Fibroblast of lung (primary cell): ENCODE measurements at regions not wholly inside any gene's neighbourhood (a gene's known extent, or its start where the extent isn't known, plus 50 kb on each side); places are given as distances from the start of the nearest gene placed in this dataset.

Source experiments
- CTCF ChIP-seq, 2 donors: IDR thresholded peaks in 1 of 2; conservative IDR thresholded peaks in 1 of 2; 1 replicate in 1 of 2; 2 replicates in 1 of 2; pipeline ENCODE4 v1.5.1; 2011 to 2012; ENCODE audit warnings: low read length in 2 of 2, control low read depth in 1 of 2, inconsistent platforms in 1 of 2, low read depth in 1 of 2, mild to moderate bottlenecking in 1 of 2
- EZH2 ChIP-seq: IDR thresholded peaks from 2 replicates; pipeline ENCODE4 v1.5.1; 2012; ENCODE audit warnings: low read length, control low read depth, mild to moderate bottlenecking; ENCODE audit errors: missing control alignments

GRCh38 chr5:34487159-34487879 lies 168.8 kb upstream of the RAI14 start:
- TF ChIP-seq CTCF (conservative IDR thresholded peaks at IDR 0.05 in 1 of 2, IDR thresholded peaks at IDR 0.05 in 1 of 2; ENCODE audit: low read depth in 1 of 2, low read length in 2 of 2), result no peak
- no peak for TF ChIP-seq EZH2
